ENCODE measurements at regions not wholly inside any gene's neighbourhood (a gene's known extent, or its start where the extent isn't known, plus 50 kb on each side); places are given as distances from the start of the nearest gene placed in this dataset.

GRCh38 chr3:59270209-59270608 is 220.4 kb upstream of the CFAP20DC start:
- Histone ChIP-seq H3K4me1 (ENCODE audit: low read depth) (no peaks in the 10 kb centered on the region), H3K36me3 (ENCODE audit: low read depth) (no peaks in the 10 kb centered on the region), H3K4me3 (no peak overlapping the region), H3K9me3 (no peaks in the 10 kb centered on the region)
- ATAC-seq (no peak), DNase-seq (no peak)
- no peak for TF ChIP-seq CTCF (IDR thresholded peaks at IDR 0.05)
- intact Hi-C loops (cut with DNase I, micrococcal nuclease), result no loop called here

- Histone ChIP-seq H3K4me1 (ENCODE audit: low read depth) (no peaks in the 10 kb centered on the region), H3K4me3 (no peak overlapping the region), H3K36me3 (ENCODE audit: low read depth) (no peaks in the 10 kb centered on the region), H3K9me3 (no peaks in the 10 kb centered on the region)
- DNase-seq (no peak), ATAC-seq (no peak)
- no peak for TF ChIP-seq CTCF (IDR thresholded peaks at IDR 0.05)
- intact Hi-C loops (cut with DNase I, micrococcal nuclease), result no loop called here
These were observed 218.3 kb upstream of the CFAP20DC start for GRCh38 chr3:59268170-59268569.

GRCh38 chr3:59267021-59267420 is 217.2 kb upstream of the CFAP20DC start:
- Histone ChIP-seq H3K4me1 (ENCODE audit: low read depth) (no peaks in the 10 kb centered on the region), H3K36me3 (ENCODE audit: low read depth) (no peaks in the 10 kb centered on the region), H3K4me3 (no peak overlapping the region), H3K9me3 (no peaks in the 10 kb centered on the region)
- TF ChIP-seq CTCF (IDR thresholded peaks at IDR 0.05), result no peak
- intact Hi-C loops (cut with DNase I, micrococcal nuclease), result no loop called here
- no peak for DNase-seq
- no peak for ATAC-seq

GRCh38 chr3:59266551-59266950 is 216.7 kb upstream of the CFAP20DC start:
- H3K36me3 ChIP-seq (ENCODE audit: low read depth), result no peaks in the 10 kb centered on the region
- intact Hi-C loops (cut with DNase I, micrococcal nuclease), result no loop called here
- no peak for ATAC-seq

GRCh38 chr3:59265566-59265965 is 215.7 kb upstream of the CFAP20DC start:
- DNase-seq (no peak), ATAC-seq (no peak)
- no peak for TF ChIP-seq CTCF (IDR thresholded peaks at IDR 0.05)
- H3K9me3 ChIP-seq, result no peaks in the 10 kb centered on the region
- no peaks in the 10 kb centered on the region for H3K36me3 ChIP-seq (ENCODE audit: low read depth)
- intact Hi-C loops (cut with DNase I, micrococcal nuclease), result no loop called here
- no peak overlapping the region for H3K4me3 ChIP-seq
- no peaks in the 10 kb centered on the region for H3K4me1 ChIP-seq (ENCODE audit: low read depth)

More at GRCh38 chr3:59266551-59266950, 216.7 kb upstream of the CFAP20DC start:
- Histone ChIP-seq H3K4me1 (ENCODE audit: low read depth) (no peaks in the 10 kb centered on the region), H3K4me3 (no peak overlapping the region), H3K9me3 (no peaks in the 10 kb centered on the region)
- TF ChIP-seq CTCF (IDR thresholded peaks at IDR 0.05), result no peak
- no peak for DNase-seq

GRCh38 chr3:59264366-59264765 is 214.5 kb upstream of the CFAP20DC start:
- no peak for DNase-seq
- Histone ChIP-seq H3K4me1 (ENCODE audit: low read depth) (no peaks in the 10 kb centered on the region), H3K9me3 (no peaks in the 10 kb centered on the region), H3K36me3 (ENCODE audit: low read depth) (no peaks in the 10 kb centered on the region), H3K4me3 (no peak overlapping the region)
- no peak for ATAC-seq
- TF ChIP-seq CTCF (IDR thresholded peaks at IDR 0.05), result no peak
- intact Hi-C loops (cut with DNase I, micrococcal nuclease), result no loop called here

Measured in mucosa of descending colon (tissue), 3 donors.